ENCODE measurements at regions not wholly inside any gene's neighbourhood (a gene's known extent, or its start where the extent isn't known, plus 50 kb on each side); places are given as distances from the start of the nearest gene placed in this dataset.
A peak's percentile ranks its signal among the peaks of the same experiment; 100 is the strongest.

DNA sequence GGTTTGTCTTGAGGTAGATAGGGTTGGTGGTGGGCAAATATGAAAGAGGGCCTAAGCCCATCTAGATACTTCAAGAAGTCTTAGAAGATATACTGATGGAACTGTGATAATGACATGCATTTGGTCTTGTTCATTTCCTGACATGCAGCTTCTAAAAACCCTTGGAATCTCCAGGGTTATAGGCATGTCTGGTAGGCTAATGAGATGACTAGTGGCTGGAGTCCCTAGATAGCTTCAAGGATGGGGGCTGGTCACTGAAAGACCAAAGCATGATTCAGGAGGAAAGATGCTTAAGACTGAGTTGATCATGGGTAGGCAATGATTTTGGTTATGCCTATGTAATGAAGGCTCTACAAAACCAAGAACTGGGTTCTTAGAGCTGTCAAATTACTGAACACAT is 217.9 kb upstream of the MOCS1 start:
- TF ChIP-seq, protein P1, sequence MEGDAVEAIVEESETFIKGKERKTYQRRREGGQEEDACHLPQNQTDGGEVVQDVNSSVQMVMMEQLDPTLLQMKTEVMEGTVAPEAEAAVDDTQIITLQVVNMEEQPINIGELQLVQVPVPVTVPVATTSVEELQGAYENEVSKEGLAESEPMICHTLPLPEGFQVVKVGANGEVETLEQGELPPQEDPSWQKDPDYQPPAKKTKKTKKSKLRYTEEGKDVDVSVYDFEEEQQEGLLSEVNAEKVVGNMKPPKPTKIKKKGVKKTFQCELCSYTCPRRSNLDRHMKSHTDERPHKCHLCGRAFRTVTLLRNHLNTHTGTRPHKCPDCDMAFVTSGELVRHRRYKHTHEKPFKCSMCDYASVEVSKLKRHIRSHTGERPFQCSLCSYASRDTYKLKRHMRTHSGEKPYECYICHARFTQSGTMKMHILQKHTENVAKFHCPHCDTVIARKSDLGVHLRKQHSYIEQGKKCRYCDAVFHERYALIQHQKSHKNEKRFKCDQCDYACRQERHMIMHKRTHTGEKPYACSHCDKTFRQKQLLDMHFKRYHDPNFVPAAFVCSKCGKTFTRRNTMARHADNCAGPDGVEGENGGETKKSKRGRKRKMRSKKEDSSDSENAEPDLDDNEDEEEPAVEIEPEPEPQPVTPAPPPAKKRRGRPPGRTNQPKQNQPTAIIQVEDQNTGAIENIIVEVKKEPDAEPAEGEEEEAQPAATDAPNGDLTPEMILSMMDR (IDR thresholded peaks at IDR 0.05; ENCODE audit: control extremely low read depth, extremely low read depth), result no peak
- Histone ChIP-seq H3K4me1 (ENCODE audit: control insufficient read depth in 5 of 5, insufficient read depth in 5 of 5, low read length in 5 of 5) (no peaks in the 10 kb centered on the region), H3K9ac (ENCODE audit: insufficient read depth in 1 of 2, low read length in 2 of 2) (no peak overlapping the region), H3K27me3 (ENCODE audit: control insufficient read depth in 3 of 3, insufficient read depth in 3 of 3, low read length in 2 of 3) (no peaks in the 10 kb centered on the region), H3K27ac (ENCODE audit: low read depth in 1 of 2, low read length in 1 of 2) (no peak overlapping the region), H3K9me3 (ENCODE audit: control insufficient read depth in 4 of 4, insufficient read depth in 3 of 4, low read length in 3 of 4) (no peaks in the 10 kb centered on the region), H3K36me3 (ENCODE audit: control insufficient read depth in 4 of 4, insufficient read depth in 4 of 4, low read length in 4 of 4) (no peaks in the 10 kb centered on the region), H3K4me3 (no peak overlapping the region)
- ATAC-seq (ENCODE audit: insufficient read depth, low FRiP score), result no peak
- DNase-seq, result no peak

DNA sequence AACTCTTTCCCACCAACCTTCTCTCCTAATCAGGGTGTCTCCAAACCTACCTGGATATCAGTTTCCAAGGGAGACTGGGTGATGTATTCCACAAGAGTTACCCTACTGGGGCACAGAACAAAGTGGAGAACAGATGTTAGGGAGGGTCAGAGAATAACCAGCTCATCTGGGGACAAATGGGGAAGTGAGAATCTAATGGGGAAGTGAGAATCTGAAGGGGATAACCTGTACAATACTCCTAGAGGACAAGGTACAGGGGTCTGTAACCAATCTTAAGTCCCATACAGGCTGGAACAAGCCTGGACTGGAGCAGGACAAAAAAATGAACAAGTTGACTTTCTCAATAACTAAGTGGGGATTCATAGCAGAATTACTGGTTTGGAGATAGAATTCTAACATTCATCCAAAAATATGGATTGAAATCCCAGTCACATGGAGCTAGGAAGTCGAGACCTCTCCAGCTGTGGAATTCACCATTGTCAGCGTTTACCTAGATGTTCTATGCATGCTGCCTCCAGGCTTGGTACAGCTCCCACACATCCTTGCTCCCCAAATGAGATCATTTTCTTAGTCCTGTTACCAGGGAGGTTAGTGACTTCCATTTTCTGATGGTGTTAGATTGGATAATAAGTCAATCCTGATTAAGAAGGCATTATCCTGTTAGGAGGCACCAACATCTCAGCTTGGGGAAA is 214.8 kb upstream of the MOCS1 start:
- Histone ChIP-seq H3K27ac (ENCODE audit: low read depth in 1 of 2, low read length in 1 of 2) (no peak overlapping the region), H3K36me3 (ENCODE audit: control insufficient read depth in 4 of 4, insufficient read depth in 4 of 4, low read length in 4 of 4) (no peaks in the 10 kb centered on the region), H3K9me3 (ENCODE audit: control insufficient read depth in 4 of 4, insufficient read depth in 3 of 4, low read length in 3 of 4) (peaks cover 0 to 3% (median 0%) of the 10 kb centered on the region in 4 donors), H3K27me3 (ENCODE audit: control insufficient read depth in 3 of 3, insufficient read depth in 3 of 3, low read length in 2 of 3) (no peaks in the 10 kb centered on the region), H3K4me1 (ENCODE audit: control insufficient read depth in 5 of 5, insufficient read depth in 5 of 5, low read length in 5 of 5) (no peaks in the 10 kb centered on the region), H3K9ac (ENCODE audit: insufficient read depth in 1 of 2, low read length in 2 of 2) (no peak overlapping the region), H3K4me3 (no peak overlapping the region)
- 83 to 85% methylated on average over 2 of the region's 2 CpGs for WGBS, 2 donors
- no peak for ATAC-seq (ENCODE audit: insufficient read depth, low FRiP score)
- no peak for DNase-seq
- TF ChIP-seq, protein P1 (IDR thresholded peaks at IDR 0.05; ENCODE audit: control extremely low read depth, extremely low read depth), result no peak

DNA sequence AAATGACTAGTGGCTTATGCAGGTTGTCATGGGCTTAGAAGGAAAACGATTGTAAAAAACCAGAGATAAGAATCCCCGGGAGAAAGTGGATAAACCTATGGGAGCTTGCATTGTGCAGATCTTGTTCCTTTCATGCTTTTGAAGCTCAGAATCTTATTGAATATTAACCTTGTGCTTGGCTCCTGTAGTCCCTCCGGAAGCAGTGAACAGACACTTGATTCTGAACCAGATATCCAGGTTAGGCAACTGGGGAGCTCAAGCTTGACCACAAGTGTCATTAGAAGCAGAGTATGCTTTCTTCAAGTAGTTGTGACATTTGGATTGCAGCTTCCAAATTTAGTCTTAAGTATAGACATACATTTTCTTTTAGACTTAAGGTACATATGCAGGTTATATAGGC is 212.6 kb upstream of the MOCS1 start:
- no peak overlapping the region for H3K9ac ChIP-seq (ENCODE audit: insufficient read depth in 1 of 2, low read length in 2 of 2)
- no peaks in the 10 kb centered on the region for H3K36me3 ChIP-seq (ENCODE audit: control insufficient read depth in 4 of 4, insufficient read depth in 4 of 4, low read length in 4 of 4)
- WGBS, 2 donors, result 66 to 78% methylated on average over 3 of the region's 3 CpGs
- no peak for ATAC-seq (ENCODE audit: insufficient read depth, low FRiP score)
- H3K27ac ChIP-seq (ENCODE audit: low read depth in 1 of 2, low read length in 1 of 2), result peak overlapping the region in 1 of 2 donors; percentile 71
- H3K4me3 ChIP-seq, result no peak overlapping the region
- H3K9me3 ChIP-seq (ENCODE audit: control insufficient read depth in 4 of 4, insufficient read depth in 3 of 4, low read length in 3 of 4), result peaks cover 0 to 3% (median 0%) of the 10 kb centered on the region in 4 donors
- H3K4me1 ChIP-seq (ENCODE audit: control insufficient read depth in 5 of 5, insufficient read depth in 5 of 5, low read length in 5 of 5), result no peaks in the 10 kb centered on the region
- DNase-seq, result peak in 2 of 3 donors; percentile 5 to 54
- TF ChIP-seq, protein P1 (IDR thresholded peaks at IDR 0.05; ENCODE audit: control extremely low read depth, extremely low read depth), result no peak
- no peaks in the 10 kb centered on the region for H3K27me3 ChIP-seq (ENCODE audit: control insufficient read depth in 3 of 3, insufficient read depth in 3 of 3, low read length in 2 of 3)

DNA sequence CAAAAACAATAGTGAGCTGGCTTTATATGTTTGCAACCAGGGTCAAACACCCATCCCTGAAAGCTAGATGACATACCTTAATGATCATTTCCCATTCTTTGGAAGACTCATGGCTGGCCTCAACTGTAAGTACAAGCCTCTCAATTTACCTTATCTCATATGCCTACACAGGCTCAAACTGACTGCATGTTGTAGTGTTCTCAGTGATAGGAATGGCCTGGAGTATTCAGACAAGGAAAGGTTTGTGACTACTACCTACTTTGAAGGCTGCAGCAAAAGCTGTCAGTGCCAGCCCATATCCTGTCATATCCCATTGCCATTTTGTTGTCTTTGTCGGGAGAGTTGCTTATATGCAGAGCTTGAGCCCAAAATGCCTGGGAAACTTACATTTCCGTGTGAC is 205.2 kb upstream of the MOCS1 start:
- Histone ChIP-seq H3K9ac (ENCODE audit: insufficient read depth in 1 of 2, low read length in 2 of 2) (no peak overlapping the region), H3K27ac (ENCODE audit: low read depth in 1 of 2, low read length in 1 of 2) (no peak overlapping the region), H3K4me1 (ENCODE audit: control insufficient read depth in 5 of 5, insufficient read depth in 5 of 5, low read length in 5 of 5) (peaks cover 0 to 1% (median 0%) of the 10 kb centered on the region in 5 donors), H3K9me3 (ENCODE audit: control insufficient read depth in 4 of 4, insufficient read depth in 3 of 4, low read length in 3 of 4) (peaks cover 0 to 1% (median 0%) of the 10 kb centered on the region in 4 donors), H3K4me3 (no peak overlapping the region), H3K36me3 (ENCODE audit: control insufficient read depth in 4 of 4, insufficient read depth in 4 of 4, low read length in 4 of 4) (no peaks in the 10 kb centered on the region), H3K27me3 (ENCODE audit: control insufficient read depth in 3 of 3, insufficient read depth in 3 of 3, low read length in 2 of 3) (no peaks in the 10 kb centered on the region)
- DNase-seq (no peak), ATAC-seq (ENCODE audit: insufficient read depth, low FRiP score) (no peak)
- TF ChIP-seq, protein P1 (IDR thresholded peaks at IDR 0.05; ENCODE audit: control extremely low read depth, extremely low read depth), result no peak
- WGBS, 2 donors, result 81% methylated on average over 2 of the region's 2 CpGs
